Panc1 (cell line): ENCODE measurements at regions not wholly inside any gene's neighbourhood (a gene's known extent, or its start where the extent isn't known, plus 50 kb on each side); places are given as distances from the start of the nearest gene placed in this dataset.

Source experiments
- POLR2AphosphoS5 ChIP-seq: IDR thresholded peaks from 2 replicates; pipeline ENCODE4 v1.6.1; 2012; ENCODE audit warnings: mild to moderate bottlenecking, low read depth, low read length, moderate library complexity
- SIN3A ChIP-seq: IDR thresholded peaks from 2 replicates; pipeline ENCODE4 v1.6.1; 2012; ENCODE audit warnings: low read depth, mild to moderate bottlenecking, low read length, moderate library complexity, borderline replicate concordance; ENCODE audit not compliant: insufficient read depth
- TF ChIP-seq, protein P1 (sequence below): fragments of 450-650 bp; IDR thresholded peaks from 2 replicates; pipeline ENCODE4 v1.5.1; 2017; ENCODE audit warnings: mild to moderate bottlenecking
- TF ChIP-seq, protein P2 (sequence below), 2 experiments: IDR thresholded peaks; 2 replicates each; pipeline ENCODE4 v1.6.1; 2011 to 2012; ENCODE audit warnings: low read depth in 2 of 2, control low read depth in 1 of 2, low read length in 1 of 2, mild to moderate bottlenecking in 1 of 2, moderate library complexity in 1 of 2; ENCODE audit not compliant: insufficient read depth in 1 of 2

DNA sequence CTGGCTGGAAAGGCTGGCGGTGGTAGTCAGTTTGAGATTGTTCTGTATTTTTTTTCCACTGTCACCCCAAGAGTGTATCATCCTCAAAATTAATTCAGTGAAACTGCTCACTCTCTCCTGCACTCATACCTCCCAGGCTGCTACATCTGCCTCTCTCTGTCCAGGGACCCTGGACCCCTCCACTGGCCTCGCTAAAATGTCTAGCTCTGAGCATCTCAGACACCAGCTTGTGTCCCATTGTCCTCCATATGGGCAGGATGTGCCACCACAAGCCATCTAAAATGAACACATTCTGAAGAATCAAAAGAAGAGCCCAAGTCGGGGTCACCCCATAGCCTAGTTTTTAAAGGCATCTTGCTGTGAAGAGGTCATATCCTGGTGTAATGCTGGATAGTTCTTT is 345.5 kb upstream of the TSHZ3 start:
- TF ChIP-seq, protein P1, sequence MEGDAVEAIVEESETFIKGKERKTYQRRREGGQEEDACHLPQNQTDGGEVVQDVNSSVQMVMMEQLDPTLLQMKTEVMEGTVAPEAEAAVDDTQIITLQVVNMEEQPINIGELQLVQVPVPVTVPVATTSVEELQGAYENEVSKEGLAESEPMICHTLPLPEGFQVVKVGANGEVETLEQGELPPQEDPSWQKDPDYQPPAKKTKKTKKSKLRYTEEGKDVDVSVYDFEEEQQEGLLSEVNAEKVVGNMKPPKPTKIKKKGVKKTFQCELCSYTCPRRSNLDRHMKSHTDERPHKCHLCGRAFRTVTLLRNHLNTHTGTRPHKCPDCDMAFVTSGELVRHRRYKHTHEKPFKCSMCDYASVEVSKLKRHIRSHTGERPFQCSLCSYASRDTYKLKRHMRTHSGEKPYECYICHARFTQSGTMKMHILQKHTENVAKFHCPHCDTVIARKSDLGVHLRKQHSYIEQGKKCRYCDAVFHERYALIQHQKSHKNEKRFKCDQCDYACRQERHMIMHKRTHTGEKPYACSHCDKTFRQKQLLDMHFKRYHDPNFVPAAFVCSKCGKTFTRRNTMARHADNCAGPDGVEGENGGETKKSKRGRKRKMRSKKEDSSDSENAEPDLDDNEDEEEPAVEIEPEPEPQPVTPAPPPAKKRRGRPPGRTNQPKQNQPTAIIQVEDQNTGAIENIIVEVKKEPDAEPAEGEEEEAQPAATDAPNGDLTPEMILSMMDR, result no peak
- TF ChIP-seq SIN3A, result no peak
- TF ChIP-seq, protein P2, sequence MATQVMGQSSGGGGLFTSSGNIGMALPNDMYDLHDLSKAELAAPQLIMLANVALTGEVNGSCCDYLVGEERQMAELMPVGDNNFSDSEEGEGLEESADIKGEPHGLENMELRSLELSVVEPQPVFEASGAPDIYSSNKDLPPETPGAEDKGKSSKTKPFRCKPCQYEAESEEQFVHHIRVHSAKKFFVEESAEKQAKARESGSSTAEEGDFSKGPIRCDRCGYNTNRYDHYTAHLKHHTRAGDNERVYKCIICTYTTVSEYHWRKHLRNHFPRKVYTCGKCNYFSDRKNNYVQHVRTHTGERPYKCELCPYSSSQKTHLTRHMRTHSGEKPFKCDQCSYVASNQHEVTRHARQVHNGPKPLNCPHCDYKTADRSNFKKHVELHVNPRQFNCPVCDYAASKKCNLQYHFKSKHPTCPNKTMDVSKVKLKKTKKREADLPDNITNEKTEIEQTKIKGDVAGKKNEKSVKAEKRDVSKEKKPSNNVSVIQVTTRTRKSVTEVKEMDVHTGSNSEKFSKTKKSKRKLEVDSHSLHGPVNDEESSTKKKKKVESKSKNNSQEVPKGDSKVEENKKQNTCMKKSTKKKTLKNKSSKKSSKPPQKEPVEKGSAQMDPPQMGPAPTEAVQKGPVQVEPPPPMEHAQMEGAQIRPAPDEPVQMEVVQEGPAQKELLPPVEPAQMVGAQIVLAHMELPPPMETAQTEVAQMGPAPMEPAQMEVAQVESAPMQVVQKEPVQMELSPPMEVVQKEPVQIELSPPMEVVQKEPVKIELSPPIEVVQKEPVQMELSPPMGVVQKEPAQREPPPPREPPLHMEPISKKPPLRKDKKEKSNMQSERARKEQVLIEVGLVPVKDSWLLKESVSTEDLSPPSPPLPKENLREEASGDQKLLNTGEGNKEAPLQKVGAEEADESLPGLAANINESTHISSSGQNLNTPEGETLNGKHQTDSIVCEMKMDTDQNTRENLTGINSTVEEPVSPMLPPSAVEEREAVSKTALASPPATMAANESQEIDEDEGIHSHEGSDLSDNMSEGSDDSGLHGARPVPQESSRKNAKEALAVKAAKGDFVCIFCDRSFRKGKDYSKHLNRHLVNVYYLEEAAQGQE (IDR thresholded peaks at IDR 0.05; ENCODE audit: insufficient read depth in 1 of 2, low read depth in 2 of 2, low read length in 1 of 2), result no peak
- no peak for TF ChIP-seq POLR2AphosphoS5
